ENCODE measurements at regions not wholly inside any gene's neighbourhood (a gene's known extent, or its start where the extent isn't known, plus 50 kb on each side); places are given as distances from the start of the nearest gene placed in this dataset.

DNA sequence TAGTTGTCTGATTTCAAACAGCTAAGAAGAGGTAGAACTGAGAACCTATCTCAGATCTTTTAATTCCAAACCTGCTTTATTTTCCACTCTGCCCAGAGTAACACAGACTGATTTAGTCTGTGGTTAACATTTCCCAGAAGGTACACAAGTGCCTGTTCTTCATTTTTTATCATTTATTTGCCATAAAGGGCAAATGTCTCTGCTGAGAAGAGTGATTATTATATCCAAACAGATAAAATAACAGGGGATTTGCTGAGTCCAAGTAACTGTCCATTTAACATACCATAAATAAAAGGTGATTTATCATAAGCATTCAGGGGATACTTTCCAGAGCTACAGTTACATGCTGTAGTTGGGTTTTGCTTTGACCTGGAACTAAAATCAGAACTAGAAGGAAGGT, 617.7 kb downstream of the MBD2 start:
- TF ChIP-seq, protein P1, sequence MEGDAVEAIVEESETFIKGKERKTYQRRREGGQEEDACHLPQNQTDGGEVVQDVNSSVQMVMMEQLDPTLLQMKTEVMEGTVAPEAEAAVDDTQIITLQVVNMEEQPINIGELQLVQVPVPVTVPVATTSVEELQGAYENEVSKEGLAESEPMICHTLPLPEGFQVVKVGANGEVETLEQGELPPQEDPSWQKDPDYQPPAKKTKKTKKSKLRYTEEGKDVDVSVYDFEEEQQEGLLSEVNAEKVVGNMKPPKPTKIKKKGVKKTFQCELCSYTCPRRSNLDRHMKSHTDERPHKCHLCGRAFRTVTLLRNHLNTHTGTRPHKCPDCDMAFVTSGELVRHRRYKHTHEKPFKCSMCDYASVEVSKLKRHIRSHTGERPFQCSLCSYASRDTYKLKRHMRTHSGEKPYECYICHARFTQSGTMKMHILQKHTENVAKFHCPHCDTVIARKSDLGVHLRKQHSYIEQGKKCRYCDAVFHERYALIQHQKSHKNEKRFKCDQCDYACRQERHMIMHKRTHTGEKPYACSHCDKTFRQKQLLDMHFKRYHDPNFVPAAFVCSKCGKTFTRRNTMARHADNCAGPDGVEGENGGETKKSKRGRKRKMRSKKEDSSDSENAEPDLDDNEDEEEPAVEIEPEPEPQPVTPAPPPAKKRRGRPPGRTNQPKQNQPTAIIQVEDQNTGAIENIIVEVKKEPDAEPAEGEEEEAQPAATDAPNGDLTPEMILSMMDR (IDR thresholded peaks at IDR 0.05; ENCODE audit: insufficient read depth, low read depth, low read length) = no peak
- no peak for DNase-seq (ENCODE audit: low read depth)
- H3K4me3 ChIP-seq (ENCODE audit: low read depth, low read length) = no peak overlapping the region

DNA sequence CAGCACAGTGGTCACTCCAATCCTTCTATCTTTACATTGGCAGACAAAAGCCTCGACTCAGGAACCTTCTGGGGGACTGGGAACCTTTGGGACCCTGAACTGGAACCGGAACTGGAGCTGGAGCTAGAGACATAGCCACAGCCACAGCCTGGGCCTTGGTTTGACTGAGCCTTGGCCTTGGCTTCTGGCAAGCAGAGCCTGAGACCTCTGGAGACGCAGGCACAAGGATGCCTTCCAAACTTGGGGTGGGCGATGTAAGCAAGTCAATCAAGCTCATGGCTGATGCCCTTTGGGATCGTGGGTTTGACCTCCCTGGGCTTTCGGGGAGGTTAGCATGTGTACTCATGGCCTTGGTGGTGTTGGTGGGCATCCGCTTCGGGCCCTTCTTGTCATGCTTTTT, 619.3 kb downstream of the MBD2 start:
- TF ChIP-seq, protein P1 (IDR thresholded peaks at IDR 0.05; ENCODE audit: insufficient read depth, low read depth, low read length) = no peak
- no peak overlapping the region for H3K4me3 ChIP-seq (ENCODE audit: low read depth, low read length)
- DNase-seq (ENCODE audit: low read depth) = no peak

DNA sequence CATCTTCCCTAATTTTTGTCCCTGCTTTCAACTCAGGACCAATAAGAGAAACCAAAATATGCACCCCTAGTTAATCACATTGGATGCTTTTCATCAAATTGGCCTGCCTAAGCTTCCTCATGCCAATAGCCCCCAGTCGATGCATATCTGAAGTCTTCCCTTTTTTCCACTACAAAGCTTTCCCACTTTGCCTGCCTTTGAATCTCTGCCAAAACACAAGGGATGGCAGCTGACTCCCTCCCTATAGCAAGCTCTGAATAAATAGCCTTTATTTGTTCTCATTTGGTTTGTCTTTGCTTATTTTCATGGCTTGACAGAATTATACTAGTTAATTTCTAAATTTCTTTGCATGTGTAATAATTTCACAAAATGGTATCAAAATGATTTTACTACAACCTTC, 621.2 kb downstream of the MBD2 start:
- no peak for DNase-seq (ENCODE audit: low read depth)
- H3K4me3 ChIP-seq (ENCODE audit: low read depth, low read length) = no peak overlapping the region
- TF ChIP-seq, protein P1 (IDR thresholded peaks at IDR 0.05; ENCODE audit: insufficient read depth, low read depth, low read length) = no peak

DNA sequence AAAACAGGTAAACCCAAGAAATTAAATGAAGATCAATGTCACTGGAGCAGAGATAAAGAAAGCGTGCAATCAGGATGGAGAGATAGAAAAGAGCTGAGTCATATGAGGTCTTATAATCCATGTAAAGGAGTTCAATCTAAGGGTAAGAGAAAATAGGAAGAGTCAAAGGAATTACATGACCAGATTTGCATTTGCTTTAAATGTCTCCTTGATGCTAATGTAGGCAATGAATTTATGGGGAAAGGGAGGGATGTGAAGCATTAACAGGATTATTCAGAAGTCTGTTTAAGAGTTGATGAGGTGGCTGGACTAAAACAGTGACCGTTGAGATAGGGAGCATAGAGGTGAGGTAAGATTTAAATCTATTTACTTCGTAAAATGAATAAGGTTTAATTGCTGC, 623.1 kb downstream of the MBD2 start:
- no peak overlapping the region for H3K4me3 ChIP-seq (ENCODE audit: low read depth, low read length)
- no peak for DNase-seq (ENCODE audit: low read depth)
- TF ChIP-seq, protein P1 (IDR thresholded peaks at IDR 0.05; ENCODE audit: insufficient read depth, low read depth, low read length) = no peak

DNA sequence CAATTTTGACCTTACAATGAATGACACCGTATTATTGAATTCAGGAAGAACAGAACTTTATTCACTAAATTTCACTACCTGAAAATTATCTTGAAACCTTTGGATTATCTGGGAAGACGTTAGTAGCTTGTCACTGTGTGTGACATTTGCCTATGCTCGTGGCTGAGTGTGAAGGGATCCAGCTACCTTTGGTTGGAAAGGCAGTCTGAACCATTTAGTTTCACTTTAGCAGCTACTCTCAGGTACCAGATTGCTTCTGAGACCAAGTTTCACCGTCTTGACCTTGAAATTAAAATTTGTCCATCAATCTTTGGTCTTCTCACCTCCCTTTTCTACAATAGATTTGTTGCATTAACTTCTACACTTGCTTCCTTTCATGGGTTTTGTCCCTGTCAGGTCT, 637.5 kb downstream of the MBD2 start:
- no peak overlapping the region for H3K4me3 ChIP-seq (ENCODE audit: low read depth, low read length)
- TF ChIP-seq, protein P1 (IDR thresholded peaks at IDR 0.05; ENCODE audit: insufficient read depth, low read depth, low read length) = no peak
- no peak for DNase-seq (ENCODE audit: low read depth)
